GM12892 (cell line): ENCODE measurements at regions not wholly inside any gene's neighbourhood (a gene's known extent, or its start where the extent isn't known, plus 50 kb on each side); places are given as distances from the start of the nearest gene placed in this dataset.

Source experiments
- POLR2A ChIP-seq: IDR thresholded peaks from 2 replicates; pipeline ENCODE4 v1.6.1; 2011; ENCODE audit warnings: low read depth, low read length, control low read depth
- POLR2AphosphoS5 ChIP-seq: IDR thresholded peaks from 2 replicates; pipeline ENCODE4 v1.6.1; 2011; ENCODE audit warnings: low read depth, low read length, control low read depth
- TAF1 ChIP-seq: IDR thresholded peaks from 2 replicates; pipeline ENCODE4 v1.6.1; 2011; ENCODE audit warnings: low read depth, mild to moderate bottlenecking, control low read depth, low read length, borderline replicate concordance

- TF ChIP-seq POLR2A (no peak), TAF1 (no peak), POLR2AphosphoS5 (no peak)
Measured at GRCh38 chr3:146969356-146969755, 364.2 kb upstream of the PLSCR5 start.
